AML-193 (cell line): ENCODE measurements at regions not wholly inside any gene's neighbourhood (a gene's known extent, or its start where the extent isn't known, plus 50 kb on each side); places are given as distances from the start of the nearest gene placed in this dataset.

Source experiments
- DNase-seq, 2 experiments: peaks; one replicate each; lab custom pipeline; 2025; lab: John Stamatoyannopoulos, UW

DNA sequence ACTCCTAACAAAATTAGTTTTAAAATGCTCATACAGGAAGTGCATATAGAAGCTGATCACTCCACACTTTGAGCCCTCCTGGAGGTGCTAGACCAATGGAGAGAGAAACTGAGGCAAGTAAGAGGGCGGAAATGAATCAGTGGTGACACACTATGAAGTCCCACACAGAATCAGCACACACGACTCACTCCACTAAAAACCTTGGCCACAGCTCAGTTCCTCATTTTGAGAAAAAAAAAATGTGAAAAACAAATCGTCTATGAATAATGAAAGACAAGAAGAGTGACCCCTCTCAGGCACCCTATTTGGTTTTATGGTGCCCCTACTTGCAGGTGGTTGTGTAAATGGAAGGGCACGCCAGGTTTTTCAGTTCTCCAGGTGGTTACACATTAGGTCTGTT lies 675.1 kb upstream of the BRINP3 start:
- no peak for DNase-seq

DNA sequence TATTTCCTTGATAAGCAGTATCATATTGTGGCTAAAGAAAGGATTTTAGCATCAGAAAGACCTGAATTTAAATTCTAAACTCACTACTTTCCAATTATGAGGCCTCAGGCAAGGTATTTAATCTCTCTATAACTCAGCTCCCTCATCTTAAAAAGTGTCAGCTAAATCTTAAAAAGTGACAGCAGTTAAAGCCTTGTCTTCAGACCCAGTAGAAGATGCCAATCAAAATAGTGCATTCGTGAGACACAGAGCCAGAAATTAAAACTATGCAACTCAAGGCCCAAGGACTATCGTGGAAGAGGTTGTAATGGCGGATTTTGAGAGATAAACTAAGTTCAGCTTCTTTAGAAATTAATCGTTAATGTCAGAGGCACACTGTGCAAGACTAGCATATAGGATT lies 677.5 kb upstream of the BRINP3 start:
- no peak for DNase-seq

DNA sequence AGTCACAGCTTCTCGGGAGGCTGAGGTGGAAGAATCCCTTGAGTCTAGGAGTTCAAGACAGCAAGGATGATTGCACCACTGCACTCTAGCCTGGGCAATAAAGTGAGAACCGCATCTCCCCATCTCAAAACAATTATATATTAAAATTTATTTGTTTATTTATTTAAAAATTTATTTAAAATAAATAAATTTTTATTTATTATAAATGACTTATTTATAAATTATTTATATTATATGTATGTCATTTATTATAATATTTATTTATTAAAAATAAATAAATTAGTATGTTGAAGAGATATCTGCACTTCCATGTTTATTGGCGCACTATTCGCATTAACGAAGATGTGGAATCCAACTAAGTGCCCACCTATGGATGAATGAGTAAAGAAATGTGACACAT lies 683.2 kb upstream of the BRINP3 start:
- no peak for DNase-seq

GRCh38 chr1:191162762-191163161 lies 685.1 kb upstream of the BRINP3 start:
- no peak for DNase-seq

DNA sequence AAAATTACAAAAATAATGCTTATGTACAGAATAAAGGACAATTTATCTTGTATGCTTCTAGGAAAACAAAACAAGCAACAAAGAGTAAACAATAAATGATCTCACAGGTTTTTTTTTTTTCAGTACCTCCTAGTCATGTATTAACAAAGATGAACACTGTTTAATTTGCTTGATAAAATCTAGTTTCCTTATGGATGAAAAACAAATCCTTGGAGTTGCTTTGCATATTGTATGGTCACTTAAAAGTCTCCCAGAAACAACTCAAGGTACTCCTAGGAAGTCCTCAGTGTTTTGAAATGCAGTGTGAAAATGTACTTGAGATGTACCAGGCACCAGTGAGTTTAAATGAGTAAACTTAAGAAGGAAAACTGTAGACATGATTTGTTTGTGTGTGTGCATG lies 686.0 kb upstream of the BRINP3 start:
- no peak for DNase-seq

- DNase-seq: no peak
Measured at GRCh38 chr1:191174298-191174697, 696.6 kb upstream of the BRINP3 start.

DNA sequence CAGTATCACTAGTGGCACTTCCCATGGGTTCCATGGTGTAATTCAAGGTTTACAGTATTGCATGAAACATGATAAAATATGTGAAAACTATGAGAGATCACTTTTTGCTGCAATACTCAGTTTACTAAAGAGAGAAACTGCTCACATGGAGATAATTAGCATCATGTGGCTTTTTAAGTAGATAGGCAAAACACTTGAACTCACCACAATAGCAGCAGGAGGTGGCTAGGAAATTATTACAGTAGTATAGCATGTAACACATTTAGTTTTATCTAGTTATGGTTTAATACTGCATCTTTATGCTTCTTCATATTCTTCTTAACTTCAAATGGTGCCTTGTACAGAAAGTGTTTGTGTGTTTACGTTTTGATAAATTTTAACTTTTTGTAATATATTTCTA lies 698.5 kb upstream of the BRINP3 start:
- no peak for DNase-seq

DNA sequence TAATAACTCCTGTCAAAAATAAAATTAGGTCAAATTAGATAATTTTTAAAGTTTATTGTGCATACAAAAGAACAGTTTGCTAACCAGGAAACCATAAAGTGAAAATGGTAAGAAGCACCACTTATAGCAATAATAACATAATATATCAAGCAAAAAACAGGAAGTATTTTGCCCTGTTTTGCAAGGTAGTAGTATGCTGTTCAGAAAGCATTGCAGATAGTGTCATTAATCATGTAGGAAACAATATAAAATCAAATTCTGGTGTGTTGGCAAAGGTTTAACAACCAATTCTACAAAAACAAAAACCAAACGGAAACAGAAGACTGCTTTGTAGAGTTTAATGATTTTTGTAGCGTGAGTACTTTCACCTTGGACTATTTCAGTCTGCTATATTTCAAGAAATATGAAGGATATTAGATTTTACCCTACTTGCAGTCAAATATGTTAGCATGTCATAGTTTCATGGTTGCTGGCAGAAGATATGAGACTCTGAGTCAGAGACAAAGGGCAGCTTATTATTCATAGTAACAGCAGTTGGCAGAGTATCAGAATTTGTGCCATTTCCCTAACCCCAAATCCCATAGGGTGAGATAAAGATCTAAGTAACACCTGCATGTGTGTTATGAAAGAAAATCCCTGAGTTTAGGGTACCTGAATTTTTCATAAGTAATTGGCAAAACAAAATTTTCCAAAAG lies 729.0 kb upstream of the BRINP3 start:
- DNase-seq: peak; percentile 4 to 16

DNA sequence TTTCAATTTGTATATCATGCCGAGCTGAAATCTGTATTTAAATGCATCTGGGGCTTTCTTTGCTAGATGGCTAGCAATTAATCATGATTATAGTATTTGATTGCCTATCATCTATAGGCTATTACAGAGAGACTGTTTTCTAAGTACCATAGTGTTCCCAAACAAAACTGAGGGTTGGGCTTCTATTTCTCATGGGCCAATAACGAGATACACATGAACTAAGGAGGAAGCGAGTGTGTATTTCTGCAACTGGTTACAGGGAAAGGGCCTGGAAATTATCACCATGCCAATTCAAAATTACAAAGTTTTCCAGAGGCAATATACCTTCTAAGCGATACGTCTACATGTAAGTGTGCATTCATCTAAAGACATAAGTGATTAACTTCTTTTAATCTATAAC lies 744.5 kb upstream of the BRINP3 start:
- no peak for DNase-seq

DNA sequence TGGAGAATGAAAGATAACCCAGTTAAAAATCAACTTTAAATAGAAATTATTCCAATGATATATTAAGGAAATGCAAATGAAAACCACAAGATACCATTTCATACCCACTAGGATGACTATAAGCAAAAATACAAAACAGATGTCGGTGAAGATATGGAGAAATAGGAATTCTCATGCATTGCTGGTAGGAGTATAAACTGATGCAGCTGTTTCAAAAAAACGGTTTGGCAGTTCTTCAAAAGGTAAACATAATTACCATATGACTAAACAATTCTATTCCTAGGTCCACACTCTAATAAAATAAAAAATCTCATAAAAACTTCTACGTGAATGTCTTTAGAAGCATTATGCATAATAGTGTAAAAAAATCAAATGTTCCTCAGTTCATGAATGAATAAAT lies 763.3 kb upstream of the BRINP3 start:
- DNase-seq: no peak

- DNase-seq: no peak
Measured at GRCh38 chr1:191255354-191256054, 777.8 kb upstream of the BRINP3 start.

- DNase-seq: no peak
Measured at GRCh38 chr1:191256917-191257316, 779.3 kb upstream of the BRINP3 start.

GRCh38 chr1:191260056-191260455 lies 782.4 kb upstream of the BRINP3 start:
- DNase-seq: no peak

DNA sequence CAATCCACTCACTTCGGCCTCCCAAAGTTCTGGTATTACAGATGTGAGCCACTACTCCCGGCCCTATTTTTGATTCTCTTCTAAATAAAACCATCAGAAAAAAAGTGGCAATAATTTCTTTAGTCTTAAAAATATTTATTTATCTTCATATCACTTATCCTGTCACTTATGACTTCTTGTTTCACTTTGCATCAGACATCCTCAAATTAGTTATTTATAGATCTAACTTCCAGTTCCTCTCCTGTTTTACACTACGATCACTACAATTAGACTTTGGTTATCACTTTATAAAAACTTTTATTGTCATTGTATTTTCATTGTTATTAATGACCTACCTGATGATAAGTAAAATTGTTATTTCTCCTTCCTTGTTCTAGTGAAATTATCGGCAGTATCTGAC lies 783.4 kb upstream of the BRINP3 start:
- no peak for DNase-seq

DNA sequence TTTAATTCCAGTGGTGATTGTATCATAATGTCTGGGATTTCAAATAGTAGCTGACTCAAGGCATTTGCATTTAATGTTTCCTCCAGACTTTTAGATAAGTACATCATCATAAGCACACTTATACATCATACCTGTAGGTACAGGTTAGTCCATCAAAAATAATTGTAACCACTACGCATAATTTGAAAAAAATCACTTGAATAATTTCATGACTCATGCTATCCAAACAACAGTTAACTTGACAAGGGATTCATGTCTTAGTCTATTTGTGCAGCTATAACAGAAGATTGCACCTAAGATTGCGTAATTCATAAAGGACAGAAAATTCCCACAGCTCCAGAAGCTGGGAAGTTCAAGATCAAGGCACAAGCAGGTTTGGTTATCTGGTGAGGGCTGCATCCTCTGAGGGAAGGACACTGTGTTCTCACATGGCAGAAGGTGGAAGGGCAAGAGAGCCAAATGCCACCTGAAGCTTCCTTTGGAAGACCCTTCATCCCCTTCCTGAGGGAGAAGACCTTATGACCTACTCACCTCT lies 801.7 kb upstream of the BRINP3 start:
- DNase-seq: no peak

DNA sequence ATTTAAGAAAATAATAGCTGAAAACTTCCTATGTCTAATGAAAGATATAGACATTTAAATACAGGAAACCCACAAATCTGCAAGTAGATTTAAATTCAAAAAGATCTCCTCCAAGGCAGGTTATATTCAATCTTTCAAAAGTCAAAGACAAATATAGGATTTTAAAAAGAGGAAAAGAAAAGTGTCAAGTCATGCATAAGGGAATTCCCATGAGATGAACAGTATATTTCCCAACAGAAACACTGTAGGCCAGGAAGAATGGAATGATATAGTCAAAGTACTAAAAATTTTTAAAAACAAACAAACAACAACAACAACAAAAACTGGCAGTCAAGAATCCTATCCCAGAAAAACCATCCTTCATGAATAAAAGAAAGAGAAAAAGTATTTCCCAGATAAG lies 806.5 kb upstream of the BRINP3 start:
- no peak for DNase-seq

DNA sequence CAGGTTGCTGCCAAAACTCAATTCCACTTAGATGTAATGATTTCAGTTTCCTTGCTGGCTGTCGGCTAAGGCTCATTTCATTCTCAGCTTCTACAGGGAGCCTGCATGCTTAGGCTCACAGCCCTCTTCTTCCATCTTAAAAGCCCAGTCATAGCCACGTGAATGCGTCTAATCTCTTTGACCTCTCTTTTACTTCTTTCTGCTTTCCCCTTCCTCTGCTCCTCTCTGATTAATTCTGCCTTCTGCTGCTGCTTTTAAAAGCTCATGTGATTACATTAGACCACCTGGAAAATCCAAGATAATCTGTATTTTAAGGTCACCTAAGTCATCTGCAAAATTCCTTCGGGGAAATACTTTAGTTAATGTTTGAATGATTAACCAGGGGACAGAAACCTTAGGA lies 812.8 kb upstream of the BRINP3 start:
- DNase-seq: no peak

GRCh38 chr1:191305370-191305769 lies 827.7 kb upstream of the BRINP3 start:
- no peak for DNase-seq

- DNase-seq: no peak
Measured at GRCh38 chr1:191306916-191307315, 829.3 kb upstream of the BRINP3 start.

GRCh38 chr1:191320062-191320461 lies 838.2 kb upstream of the RGS18 start:
- DNase-seq: no peak

DNA sequence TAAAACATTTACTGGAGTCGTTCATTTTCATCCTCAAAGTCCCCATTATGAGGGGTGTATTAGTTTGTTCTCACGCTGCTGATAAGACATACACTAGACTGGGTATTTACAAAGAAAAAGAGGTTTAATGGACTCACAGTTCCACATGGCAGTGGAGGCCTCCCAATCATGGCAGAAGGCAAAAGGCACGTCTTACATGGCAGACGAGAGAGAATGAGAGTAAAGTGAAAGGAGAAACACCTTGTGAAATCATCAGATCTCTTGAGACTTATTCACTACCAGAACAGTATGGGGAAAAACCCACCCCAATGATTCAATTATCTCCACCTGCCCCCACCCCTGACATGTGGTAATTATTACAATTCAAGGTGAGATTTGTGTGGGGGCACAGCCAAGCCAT lies 830.4 kb upstream of the RGS18 start:
- DNase-seq: no peak

GRCh38 chr1:191343816-191344215 lies 814.4 kb upstream of the RGS18 start:
- DNase-seq: no peak

GRCh38 chr1:191346381-191346780 lies 811.9 kb upstream of the RGS18 start:
- DNase-seq: no peak

DNA sequence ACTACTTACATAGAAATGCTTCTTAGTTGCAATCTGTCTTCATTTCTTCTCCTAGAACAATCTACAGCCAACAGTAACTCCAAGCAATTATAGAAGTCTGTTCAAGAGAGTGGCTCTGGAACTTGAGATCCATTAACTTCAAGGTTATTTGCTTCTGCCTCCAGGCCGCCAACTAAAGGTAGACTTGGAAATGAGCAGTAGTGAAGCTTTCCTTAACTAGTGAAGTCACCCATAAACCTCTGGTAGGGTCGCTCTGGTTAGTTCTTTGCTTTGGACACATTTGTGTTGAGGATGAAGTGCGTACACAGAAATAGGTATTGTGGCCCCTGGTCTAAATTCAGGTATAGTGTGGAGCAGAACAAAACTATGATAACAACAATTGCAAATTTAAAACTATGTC lies 809.9 kb upstream of the RGS18 start:
- no peak for DNase-seq
